ELR (cell line): ENCODE measurements at regions not wholly inside any gene's neighbourhood (a gene's known extent, or its start where the extent isn't known, plus 50 kb on each side); places are given as distances from the start of the nearest gene placed in this dataset.

Experiments
- DNase-seq: peaks from one replicate; pipeline ENCODE4 v3.0.0-alpha.2; 2015; ENCODE audit warnings: low read depth

DNA sequence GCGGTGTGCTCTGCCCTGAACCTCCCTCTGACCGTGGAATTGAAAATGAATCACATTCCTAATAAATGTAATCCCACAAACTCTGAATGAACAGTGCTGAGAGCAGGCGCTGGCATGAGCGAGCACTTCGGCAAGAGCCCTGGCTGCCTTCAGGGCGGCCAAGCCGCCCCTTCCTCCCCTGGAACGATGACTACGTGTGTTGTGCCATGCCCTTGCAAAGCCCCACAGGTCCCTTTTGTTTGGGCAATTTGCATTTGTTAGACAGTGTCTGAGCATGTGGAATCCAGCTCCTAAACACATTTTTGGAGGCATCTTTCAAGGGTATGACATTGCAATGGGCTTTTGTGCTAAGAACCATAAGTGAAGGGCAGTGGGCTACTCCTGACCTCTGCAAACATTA is 95.6 kb upstream of the MKI67 start:
- no peak for DNase-seq

GRCh38 chr10:128222332-128222849 is 96.2 kb upstream of the MKI67 start:
- DNase-seq = no peak

- DNase-seq = no peak
Observed at GRCh38 chr10:128230401-128230800, 104.2 kb upstream of the MKI67 start.

- DNase-seq = no peak
Observed at GRCh38 chr10:128233422-128233821, 107.2 kb upstream of the MKI67 start.

DNA sequence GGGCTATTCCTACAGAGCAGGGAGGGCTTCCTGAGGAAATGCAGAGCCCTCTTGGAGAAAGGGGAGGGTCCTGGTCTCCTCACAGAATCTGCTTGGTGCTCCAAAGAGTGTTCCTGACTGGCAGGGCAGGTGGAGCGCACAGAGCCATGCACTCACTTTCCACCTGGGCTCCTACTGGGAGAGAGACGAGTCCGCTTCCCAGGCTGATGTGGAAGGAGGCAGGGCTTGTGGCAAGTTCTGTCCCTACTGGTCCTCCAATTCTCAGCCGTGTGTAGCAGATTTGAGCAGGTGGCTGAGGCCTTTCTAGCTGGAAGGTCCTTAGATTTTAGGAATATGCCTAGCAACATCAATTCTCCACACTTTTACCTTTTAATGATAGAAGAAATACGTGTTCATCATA is 111.5 kb upstream of the MKI67 start:
- no peak for DNase-seq

DNA sequence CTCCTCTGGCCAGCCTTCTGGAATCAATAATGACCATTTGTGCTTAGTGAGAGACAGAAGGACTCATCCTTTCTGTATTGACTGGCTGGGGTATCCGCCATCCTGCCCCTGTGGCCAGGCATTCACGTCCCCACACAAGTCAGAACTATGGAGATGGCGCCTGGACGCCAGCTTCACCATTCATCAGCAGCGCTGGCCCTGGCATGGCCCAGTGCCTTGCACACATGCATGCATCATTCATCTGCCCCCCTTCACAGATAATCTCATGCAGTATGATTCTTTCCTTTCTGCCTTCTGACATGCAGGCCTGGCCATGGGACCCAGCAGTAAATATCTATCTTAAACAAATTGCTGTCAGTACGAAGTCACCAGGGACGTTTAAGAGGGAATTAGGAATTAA is 114.8 kb upstream of the MKI67 start:
- DNase-seq = no peak

DNA sequence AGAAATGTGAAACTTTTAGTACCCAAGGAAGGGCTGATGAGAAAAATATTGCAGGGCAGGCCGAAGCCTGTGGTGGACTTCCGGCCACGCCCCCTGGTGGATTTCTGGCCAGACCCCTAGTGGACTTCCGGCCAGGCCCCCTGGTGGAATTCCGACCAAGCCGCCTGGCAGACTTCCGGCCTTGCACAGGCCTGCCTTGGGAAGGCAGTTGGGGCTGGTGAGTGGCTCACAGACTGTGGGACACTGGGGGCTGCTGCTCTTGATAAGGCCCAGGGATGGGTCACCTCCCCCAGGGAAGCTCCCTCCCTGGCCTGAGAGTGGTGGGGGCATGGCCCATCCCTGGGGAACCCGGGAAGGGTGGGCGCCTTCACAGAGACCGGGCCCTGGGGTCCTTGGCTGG is 116.4 kb upstream of the MKI67 start:
- DNase-seq = peak; percentile 1

DNA sequence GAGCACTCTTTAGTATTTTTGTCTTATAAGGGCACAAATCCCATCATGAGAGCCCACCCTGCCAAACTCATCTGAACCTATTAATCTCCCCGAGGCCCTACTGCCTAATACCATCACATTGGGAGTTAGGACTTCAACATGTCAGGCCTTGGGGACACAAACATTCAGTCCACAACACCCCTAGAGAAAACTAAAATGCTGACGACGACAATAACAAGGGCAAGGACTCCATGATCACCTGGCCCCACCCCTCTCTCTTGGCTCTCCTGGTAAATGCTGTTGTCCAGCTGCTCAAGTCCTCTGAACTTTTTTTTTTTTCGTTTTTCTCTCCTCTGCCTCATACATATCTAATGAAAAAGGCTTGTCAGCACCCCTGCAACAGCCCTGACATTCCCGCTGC is 118.8 kb upstream of the MKI67 start:
- no peak for DNase-seq

GRCh38 chr10:128247576-128247975 is 121.4 kb upstream of the MKI67 start:
- no peak for DNase-seq

- peak; percentile 4 for DNase-seq
Observed at GRCh38 chr10:128254476-128254875, 128.3 kb upstream of the MKI67 start.

- DNase-seq = no peak
Observed at GRCh38 chr10:128257428-128257827, 131.2 kb upstream of the MKI67 start.

- no peak for DNase-seq
Observed at GRCh38 chr10:128258421-128258976, 132.3 kb upstream of the MKI67 start.

DNA sequence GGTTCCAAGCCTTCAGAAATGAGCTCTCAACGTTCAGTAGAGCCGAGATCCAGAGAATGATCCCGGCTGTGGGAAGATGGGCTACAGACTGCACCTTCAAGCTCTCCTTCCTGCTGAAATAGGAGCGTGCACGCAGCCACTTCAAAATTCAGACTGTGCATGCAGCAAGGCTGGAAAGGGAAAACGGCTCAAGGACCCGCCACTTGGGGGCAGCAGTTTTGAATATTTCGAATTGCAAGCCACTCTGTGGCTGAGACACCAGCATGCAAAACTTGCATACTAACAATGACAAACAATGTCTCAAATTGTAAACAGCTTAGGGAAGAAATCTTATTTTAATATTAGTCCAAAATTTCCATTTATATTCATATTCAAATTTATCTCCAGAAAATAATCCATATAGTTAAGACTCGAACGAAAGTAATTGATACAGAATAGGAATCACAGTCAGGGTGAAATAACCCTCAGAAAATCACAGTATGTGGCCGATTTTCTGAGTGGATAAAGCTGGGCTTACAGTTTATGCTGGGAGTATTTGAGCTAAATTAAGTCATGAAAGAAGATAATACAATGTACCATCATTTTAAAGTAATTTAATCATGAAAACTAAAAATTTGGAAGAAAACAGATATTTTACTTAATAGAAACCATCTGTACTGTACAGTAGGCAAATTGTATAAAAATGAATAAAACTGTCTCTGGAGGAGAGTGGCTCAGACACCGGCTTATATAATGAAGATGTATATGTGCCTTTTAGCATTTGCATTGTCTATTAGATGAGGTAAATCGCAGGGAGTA is 137.9 kb upstream of the MKI67 start:
- peak; percentile 30 for DNase-seq

GRCh38 chr10:128265596-128265995 is 139.4 kb upstream of the MKI67 start:
- DNase-seq = no peak

DNA sequence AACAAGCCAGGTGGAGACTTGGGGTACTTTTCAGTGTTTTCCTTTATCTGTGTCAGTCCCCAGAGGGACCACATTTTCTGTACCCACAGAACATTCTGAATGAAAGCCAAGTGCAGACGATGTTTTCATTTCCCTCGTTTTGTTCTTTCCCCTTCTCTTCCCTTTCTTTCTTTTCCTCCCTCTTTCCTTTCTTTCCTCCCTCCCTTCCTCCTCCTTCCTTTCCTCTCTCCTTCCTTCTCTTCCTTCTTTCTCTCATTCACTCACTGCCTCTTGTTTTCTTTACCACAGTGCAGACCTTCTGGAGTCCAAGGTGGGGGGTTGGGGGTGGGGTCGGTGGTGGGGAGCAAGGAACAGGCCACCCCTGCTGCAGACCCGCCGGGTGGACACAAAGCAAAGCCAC is 141.4 kb upstream of the MKI67 start:
- no peak for DNase-seq

DNA sequence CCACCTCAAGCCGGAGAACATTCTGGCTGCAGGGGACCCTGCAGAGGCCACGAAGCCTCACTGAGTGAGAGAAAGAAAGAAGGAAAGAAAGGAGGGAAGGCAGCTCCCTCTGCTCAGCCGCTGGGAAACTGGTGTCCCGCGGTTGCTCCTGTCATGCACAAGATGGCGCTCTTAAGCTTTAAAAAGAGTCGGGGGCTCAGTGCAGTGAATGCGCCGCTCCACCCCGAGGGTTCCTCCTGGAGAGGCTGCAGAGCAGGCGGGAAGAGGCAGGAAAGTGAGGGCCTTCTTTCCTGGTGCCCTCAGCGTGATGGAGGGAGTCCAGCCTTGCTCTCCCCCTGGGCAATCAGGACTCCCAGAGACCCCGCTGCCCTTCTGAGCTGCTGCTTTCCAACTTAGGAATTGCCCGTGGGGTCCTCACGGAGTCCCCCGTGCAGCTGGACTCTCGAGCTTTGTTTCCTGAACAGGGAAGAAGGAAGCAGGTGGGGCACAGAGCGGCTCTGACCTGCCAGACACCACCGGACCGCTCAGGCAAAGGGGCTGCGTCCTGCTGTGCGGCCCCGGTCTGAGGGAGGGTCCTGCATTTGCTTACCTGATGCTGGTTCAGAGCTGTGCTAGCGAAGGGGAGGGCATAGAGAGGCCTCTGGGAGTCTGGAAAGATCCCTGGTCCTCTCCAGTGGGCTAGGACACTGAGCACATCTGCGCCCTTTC is 141.9 kb upstream of the MKI67 start:
- peak; percentile 11 for DNase-seq

- no peak for DNase-seq
Observed at GRCh38 chr10:128274938-128275337, 148.7 kb upstream of the MKI67 start.

DNA sequence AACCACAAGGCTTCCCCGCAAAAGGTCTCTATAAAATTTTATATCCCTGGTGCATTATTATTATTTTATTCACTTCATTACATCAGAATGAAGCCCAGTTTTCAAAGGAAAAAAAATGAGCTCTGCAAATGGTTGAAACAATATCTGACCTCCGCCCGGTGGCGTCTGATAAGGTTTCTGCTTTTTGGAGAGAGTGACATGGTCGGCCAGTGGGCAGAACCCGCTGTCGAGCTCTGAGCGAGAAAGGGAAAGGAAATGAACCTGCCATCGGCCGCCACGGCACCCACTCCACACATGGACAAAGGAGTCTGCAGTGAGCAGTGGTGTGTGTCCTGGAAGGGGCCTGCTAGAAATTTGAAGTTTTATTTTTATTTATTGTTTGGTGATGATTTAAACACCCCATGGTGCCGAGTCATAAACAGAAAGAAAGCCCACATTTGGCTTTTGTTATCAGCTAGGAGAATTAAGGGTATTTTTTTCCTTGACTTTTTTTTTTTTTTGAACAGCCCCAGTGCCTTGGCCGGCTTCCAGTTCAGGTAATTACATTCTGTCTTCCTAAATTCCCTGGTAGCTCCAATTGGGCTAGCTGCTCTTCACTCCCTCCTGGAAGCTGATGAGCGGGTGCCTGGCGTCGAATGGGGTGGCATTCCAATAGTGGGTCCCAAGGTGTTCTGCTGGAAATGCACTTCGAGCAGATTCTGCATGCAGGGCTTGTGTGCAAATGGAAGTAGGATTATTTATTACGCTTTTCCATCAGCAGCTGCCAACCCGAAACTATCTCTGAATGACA is 149.4 kb upstream of the MKI67 start:
- no peak for DNase-seq

GRCh38 chr10:128277267-128277840 is 151.1 kb upstream of the MKI67 start:
- no peak for DNase-seq

GRCh38 chr10:128278362-128278761 is 152.1 kb upstream of the MKI67 start:
- no peak for DNase-seq

DNA sequence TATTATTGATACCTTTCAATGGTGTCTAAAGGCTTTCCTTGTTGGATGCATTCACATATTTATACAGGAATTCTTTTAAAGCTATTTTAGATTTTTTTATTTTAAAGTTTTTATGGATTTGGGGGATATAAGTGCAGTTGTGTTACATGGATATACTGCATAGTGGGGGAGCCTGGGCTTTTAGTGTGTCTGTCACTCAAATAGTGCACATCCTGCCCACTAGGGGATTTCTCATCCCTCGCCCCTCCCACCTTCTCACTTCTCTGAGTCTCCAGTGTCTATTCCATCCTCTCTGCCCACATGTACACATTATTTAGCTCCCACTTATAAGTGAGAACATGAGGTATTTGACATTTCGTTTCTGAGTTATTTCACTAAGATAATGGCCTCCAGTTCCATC is 154.0 kb upstream of the MKI67 start:
- no peak for DNase-seq

DNA sequence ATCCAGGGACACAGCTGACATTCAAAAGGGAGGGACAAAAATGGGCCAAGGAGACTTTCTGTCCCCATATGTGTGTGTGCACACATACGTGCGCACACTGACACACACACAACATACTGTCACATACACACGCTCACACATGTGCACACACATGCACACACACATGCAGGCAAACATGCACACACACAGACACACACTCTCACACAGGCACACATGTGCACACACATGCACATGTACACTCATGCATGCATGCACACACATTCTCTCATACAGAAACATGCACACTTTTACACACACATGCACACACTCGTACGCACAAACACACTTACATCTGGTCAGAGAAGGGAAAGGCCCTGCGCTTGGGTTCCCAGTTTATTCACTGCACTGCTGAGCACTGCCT is 155.1 kb upstream of the MKI67 start:
- DNase-seq = no peak
